ENCODE measurements at regions not wholly inside any gene's neighbourhood (a gene's known extent, or its start where the extent isn't known, plus 50 kb on each side); places are given as distances from the start of the nearest gene placed in this dataset.
A peak's percentile ranks its signal among the peaks of the same experiment; 100 is the strongest.

DNA sequence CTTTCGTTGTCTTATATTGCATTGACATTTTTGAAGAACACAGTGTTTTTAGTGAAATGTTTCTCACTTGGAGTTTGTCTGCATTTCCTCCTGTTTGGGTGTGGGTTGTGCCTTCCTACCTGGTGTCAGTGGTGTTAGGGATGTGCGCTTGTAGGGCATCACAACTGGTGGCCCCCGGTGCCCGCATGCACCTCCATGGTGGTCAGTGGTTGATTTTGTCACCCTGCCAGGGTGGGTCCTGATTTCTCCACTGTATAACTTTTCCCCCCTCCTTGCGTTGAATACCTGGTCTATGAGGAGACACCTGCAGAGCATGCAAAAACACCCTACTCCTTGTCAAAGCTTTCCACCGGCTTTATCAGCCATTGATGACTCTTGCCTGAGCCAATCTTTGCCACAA, 132.9 kb downstream of the BARX1 start:
- Histone ChIP-seq H3K27ac (ENCODE audit: low read length) (no peak overlapping the region), H3K27me3 (ENCODE audit: low read depth, low read length) (peaks cover 8% of the 10 kb centered on the region; the same call in 1 of the 2 replicates), H3K4me2 (ENCODE audit: low read length) (no peak overlapping the region), H3K79me2 (ENCODE audit: low read length) (no peaks in the 10 kb centered on the region), H3K36me3 (replicated peaks; ENCODE audit: low read depth, low read length) (no peaks in the 10 kb centered on the region), H3K4me3 (ENCODE audit: low read length) (no peak overlapping the region), H3K9ac (ENCODE audit: low read length) (no peak overlapping the region), H3K4me1 (ENCODE audit: low read length) (no peaks in the 10 kb centered on the region), H3K9me3 (ENCODE audit: insufficient read depth, low read length) (no peaks in the 10 kb centered on the region), H2AFZ (ENCODE audit: low read depth, low read length) (no peak overlapping the region), H4K20me1 (ENCODE audit: insufficient read depth, low read length) (no peaks in the 10 kb centered on the region)
- TF ChIP-seq EZH2phosphoT487 (IDR thresholded peaks at IDR 0.05; ENCODE audit: low read depth) (no peak), CTCF (IDR thresholded peaks at IDR 0.05; ENCODE audit: low read depth, low read length) (no peak)

GRCh38 chr9:93821307-93821703, 133.8 kb downstream of the BARX1 start:
- H3K9ac ChIP-seq (ENCODE audit: low read length), result no peak overlapping the region
- H3K4me2 ChIP-seq (ENCODE audit: low read length), result no peak overlapping the region
- H3K36me3 ChIP-seq (replicated peaks; ENCODE audit: low read depth, low read length), result no peaks in the 10 kb centered on the region
- no peak overlapping the region for H3K27ac ChIP-seq (ENCODE audit: low read length)
- H3K4me1 ChIP-seq (ENCODE audit: low read length), result no peaks in the 10 kb centered on the region
- H3K79me2 ChIP-seq (ENCODE audit: low read length), result no peaks in the 10 kb centered on the region
- no peak overlapping the region for H2AFZ ChIP-seq (ENCODE audit: low read depth, low read length)
- TF ChIP-seq CTCF (IDR thresholded peaks at IDR 0.05; ENCODE audit: low read depth, low read length) (no peak), EZH2phosphoT487 (IDR thresholded peaks at IDR 0.05; ENCODE audit: low read depth) (no peak)
- no peaks in the 10 kb centered on the region for H4K20me1 ChIP-seq (ENCODE audit: insufficient read depth, low read length)
- no peak overlapping the region for H3K4me3 ChIP-seq (ENCODE audit: low read length)
- peaks cover 16% of the 10 kb centered on the region; the same call in 1 of the 2 replicates for H3K27me3 ChIP-seq (ENCODE audit: low read depth, low read length)
- no peaks in the 10 kb centered on the region for H3K9me3 ChIP-seq (ENCODE audit: insufficient read depth, low read length)

GRCh38 chr9:93820667-93821306, 134.4 kb downstream of the BARX1 start:
- Histone ChIP-seq H3K79me2 (ENCODE audit: low read length) (no peaks in the 10 kb centered on the region), H3K4me1 (ENCODE audit: low read length) (no peaks in the 10 kb centered on the region), H3K4me3 (ENCODE audit: low read length) (no peak overlapping the region), H3K27ac (ENCODE audit: low read length) (no peak overlapping the region), H3K9ac (ENCODE audit: low read length) (no peak overlapping the region), H4K20me1 (ENCODE audit: insufficient read depth, low read length) (no peaks in the 10 kb centered on the region), H3K36me3 (replicated peaks; ENCODE audit: low read depth, low read length) (no peaks in the 10 kb centered on the region), H2AFZ (ENCODE audit: low read depth, low read length) (no peak overlapping the region), H3K27me3 (ENCODE audit: low read depth, low read length) (peaks cover 16% of the 10 kb centered on the region; the same call in 1 of the 2 replicates), H3K4me2 (ENCODE audit: low read length) (no peak overlapping the region), H3K9me3 (ENCODE audit: insufficient read depth, low read length) (no peaks in the 10 kb centered on the region)
- TF ChIP-seq EZH2phosphoT487 (IDR thresholded peaks at IDR 0.05; ENCODE audit: low read depth) (no peak), CTCF (IDR thresholded peaks at IDR 0.05; ENCODE audit: low read depth, low read length) (peak; percentile 25)

GRCh38 chr9:93819905-93820304, 135.2 kb downstream of the BARX1 start:
- H3K9ac ChIP-seq (ENCODE audit: low read length), result no peak overlapping the region
- H4K20me1 ChIP-seq (ENCODE audit: insufficient read depth, low read length), result no peaks in the 10 kb centered on the region
- H3K4me3 ChIP-seq (ENCODE audit: low read length), result no peak overlapping the region
- no peak overlapping the region for H2AFZ ChIP-seq (ENCODE audit: low read depth, low read length)
- H3K36me3 ChIP-seq (replicated peaks; ENCODE audit: low read depth, low read length), result no peaks in the 10 kb centered on the region
- no peaks in the 10 kb centered on the region for H3K4me1 ChIP-seq (ENCODE audit: low read length)
- TF ChIP-seq CTCF (IDR thresholded peaks at IDR 0.05; ENCODE audit: low read depth, low read length) (no peak), EZH2phosphoT487 (IDR thresholded peaks at IDR 0.05; ENCODE audit: low read depth) (no peak)
- H3K79me2 ChIP-seq (ENCODE audit: low read length), result no peaks in the 10 kb centered on the region
- H3K27me3 ChIP-seq (ENCODE audit: low read depth, low read length), result peaks cover 16% of the 10 kb centered on the region; the same call in 1 of the 2 replicates
- H3K4me2 ChIP-seq (ENCODE audit: low read length), result no peak overlapping the region
- no peak overlapping the region for H3K27ac ChIP-seq (ENCODE audit: low read length)
- no peaks in the 10 kb centered on the region for H3K9me3 ChIP-seq (ENCODE audit: insufficient read depth, low read length)
